HT-29 (cell line): ENCODE measurements at regions not wholly inside any gene's neighbourhood (a gene's known extent, or its start where the extent isn't known, plus 50 kb on each side); places are given as distances from the start of the nearest gene placed in this dataset.
"Not testable (repeated sequence)": the region's sequence is repeated elsewhere in the genome, so short reads cannot be mapped to it uniquely, and the experiment has no call there.

Experiments
- DNase-seq: peaks from one replicate; pipeline ENCODE4 v3.0.0-alpha.2; 2015; ENCODE audit warnings: low spot score

DNA sequence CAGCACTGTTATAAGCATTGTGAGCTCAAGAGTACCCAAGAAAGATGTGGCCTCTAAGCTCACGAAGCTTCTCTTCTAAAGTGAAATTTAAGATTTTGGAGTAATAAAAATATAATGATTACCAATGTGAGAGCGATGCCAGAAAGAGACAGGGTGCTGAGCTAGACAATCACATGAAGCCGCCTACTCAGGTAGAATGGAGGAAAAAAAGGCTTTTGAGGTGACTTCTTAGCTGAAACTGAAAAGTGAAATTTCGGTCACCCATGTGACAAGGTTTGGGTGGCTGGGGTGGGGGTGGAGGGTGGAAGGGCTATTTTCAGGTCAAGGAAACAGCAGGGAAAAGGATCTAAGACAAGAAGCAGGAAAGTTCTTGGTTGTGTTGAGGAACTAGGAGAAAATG, 388.2 kb upstream of the WWC1 start:
- no peak for DNase-seq

DNA sequence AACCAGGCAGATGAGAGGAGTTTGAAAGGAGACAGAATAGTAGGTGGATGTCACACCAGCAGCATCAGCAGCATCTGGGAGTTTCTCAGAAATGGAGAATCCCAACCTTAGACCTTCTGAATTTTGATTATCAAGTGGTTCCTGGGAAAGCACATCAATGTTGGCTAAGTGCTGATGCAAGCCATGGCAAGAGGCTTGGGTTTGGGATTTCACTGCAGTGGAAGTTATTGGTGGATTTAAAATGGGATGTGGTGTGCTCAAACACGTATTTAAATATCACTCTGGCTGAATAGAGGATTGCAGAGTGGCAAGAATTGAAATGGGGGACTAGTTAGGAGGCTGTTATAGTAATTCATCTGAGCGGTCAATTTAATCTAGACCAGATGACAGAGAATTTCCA, 387.8 kb upstream of the WWC1 start:
- DNase-seq, result no peak

DNA sequence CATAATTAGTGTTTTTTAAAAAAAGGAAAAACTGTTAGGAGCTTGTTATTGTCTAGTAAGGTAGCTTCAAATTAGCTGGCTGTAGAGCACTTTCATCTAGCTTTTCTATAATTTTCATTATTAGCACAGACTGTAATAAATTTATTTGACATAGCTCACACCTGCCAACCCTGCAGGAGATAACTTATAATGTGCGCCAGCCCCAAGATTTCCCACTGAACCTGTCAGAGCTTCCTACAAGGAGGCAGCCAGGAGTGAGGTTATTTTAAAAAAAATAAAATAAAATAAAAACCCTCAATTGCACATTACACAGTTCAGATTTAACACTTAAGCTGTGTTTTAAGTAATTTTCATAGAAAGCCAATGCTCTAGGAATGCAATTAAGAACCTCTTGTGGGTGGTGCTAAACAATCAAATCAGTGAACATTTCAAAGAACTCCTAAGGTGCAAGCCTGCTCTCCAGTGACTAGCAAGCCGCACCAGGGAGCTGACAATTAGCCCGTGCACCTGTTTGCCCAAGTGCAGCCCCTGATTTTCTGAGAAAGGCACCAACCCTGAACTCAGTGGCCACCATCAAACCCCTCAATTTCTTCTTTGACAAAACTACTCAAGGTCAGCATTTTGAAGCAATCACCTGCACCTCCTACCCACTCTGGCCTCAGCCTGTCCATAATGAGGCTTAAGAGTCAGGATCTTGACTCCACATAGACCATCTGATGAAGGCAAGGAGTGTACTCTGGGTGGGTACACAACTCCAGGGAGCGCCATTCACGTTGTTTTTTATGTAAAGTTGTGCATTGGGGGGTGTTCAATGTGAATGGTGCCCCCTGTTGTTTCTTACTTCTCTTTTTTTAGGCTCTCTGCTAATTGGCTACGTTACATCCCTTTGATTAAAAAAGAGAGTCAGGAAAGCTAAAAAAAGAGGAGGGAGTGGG, 385.3 kb upstream of the WWC1 start:
- DNase-seq, result no peak

DNA sequence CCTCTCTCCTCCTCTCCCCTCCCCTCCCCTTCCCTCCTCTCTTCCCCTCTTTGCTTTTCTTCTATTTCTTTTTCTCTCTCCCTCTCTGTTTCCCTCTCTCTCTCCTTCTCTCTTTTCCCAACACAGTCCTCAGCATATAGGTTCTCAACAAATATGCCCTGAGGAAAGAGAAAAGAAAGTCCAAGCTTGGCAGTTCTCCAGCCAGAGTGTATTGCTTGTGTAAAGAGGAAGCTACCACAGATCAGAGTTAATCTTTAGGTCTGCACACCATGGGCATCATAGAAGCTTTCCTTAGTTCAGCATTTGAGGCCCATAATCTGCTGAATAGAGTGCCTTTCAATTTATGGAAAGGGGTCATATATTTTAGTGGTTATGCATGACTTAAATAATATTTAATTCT, 382.8 kb upstream of the WWC1 start:
- DNase-seq, result no peak

DNA sequence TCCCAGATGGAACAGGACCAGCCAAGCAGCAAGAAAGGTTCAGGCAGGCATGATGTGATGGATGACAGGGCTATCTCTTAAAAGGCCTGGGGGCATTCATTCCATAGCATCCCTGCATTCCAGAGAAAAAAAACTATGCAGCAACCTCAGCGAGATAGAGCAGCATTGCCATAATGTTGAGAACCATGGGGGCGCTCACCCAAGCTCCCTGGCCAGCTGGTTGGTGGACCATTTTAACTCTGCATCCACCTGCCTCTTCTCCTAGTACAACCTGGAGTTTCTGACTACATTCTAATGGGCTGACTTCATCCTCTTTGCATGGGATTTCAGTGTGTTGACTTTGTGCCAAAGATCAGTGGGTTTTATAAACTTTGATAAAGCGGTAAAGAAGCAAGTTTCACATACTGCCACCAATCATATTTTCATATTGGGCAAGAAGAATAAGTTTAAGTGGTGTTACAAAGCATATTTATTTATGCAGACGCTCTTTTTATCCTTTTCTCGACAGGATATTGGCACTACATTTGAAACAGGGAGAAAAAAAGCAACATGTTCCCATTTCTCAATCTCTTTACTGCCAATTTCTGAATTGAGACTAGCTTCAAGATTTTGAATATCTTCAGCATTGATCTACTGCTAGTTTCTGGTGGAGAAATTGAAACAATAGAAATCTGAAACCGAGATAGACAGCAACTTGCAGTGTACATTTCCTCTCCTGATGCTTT, 378.3 kb upstream of the WWC1 start:
- no peak for DNase-seq

DNA sequence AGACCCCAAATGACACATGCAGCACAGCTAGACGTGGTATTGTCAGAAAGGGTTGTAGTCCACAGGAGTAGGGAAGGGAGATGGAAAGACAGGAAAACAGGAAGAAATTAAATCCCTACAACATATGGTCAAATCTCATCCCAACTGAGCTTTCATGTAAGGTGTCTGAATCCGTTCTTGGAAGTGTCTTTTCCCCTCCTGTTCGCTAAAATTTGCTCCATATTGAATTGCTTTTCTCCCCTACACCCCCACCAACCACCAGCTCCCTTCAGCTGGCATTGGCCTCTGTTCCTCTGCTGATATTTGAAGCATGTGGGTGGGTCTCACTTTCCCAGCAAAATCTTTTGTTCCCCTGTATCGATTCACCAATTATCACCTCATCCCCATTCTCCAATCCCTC, 376.2 kb upstream of the WWC1 start:
- DNase-seq, result no peak

DNA sequence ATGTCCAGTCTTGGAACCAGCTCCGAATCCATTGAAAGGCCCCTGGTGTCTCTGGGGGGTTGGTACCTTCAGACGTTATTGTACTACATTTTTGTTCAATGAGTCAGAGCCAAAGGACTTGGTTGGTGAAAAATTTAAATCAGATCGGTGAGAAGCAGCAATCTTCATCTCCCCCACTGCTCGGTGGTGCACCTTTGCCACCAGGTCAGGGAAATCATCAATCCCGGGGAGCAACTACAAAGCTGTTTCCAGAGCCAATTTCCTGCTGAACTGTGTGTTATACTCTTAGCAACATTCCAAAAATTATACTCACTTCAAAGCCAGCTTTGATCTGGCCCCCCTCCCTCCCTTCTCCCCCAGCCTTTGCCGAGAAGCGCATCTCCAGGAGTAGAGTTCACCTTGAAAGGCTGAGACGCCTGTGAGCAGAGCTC, 375.2 kb upstream of the WWC1 start:
- no peak for DNase-seq

DNA sequence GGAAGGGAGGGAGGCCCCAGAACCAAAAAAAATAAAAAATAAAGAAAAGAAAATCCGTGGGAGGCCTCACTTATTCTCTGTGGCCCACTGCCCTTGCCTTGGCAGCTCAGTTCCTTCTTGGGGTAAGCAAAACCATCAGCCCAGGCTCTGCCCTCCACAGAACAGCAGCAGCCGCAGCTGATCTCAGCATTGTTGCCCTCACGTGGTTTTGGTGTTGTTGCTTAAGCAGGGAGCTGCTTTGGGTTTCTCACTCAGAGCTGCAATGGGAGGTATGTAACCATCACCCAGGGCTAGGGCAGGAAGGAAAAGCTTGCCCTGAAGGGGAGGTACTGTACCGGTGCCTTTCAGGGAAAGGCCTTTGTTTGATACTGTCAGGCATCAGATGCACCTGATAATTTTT, 374.7 kb upstream of the WWC1 start:
- no peak for DNase-seq

DNA sequence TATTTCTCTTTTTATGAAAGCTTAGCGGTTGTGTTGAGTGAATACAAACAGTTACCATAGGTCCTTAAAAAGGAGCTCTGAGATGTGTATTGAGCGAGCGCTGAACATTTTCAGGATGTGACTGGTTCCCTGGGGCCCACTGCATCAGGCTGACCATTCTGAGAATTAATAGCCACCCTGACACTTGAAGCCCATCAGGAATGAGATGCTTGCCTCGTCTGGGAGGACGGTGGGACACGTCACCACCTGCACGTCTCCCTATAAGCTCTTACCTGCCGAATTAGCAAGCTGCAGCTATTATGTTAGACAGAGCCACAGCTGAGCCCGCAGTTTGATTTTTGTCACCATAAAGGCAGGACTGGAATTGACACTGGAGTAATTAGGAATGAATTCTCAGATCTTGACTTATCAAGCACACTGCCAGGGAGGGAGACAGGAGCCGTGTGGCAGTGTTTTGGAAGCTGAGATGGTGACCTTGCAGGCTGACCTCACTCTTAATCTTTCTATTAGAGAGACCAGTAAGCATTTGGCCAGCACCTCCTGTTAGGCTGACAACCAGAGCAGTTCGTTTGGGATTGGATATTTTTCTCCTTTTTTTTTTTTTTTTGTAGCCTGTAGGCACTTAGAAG, 373.1 kb upstream of the WWC1 start:
- no peak for DNase-seq

DNA sequence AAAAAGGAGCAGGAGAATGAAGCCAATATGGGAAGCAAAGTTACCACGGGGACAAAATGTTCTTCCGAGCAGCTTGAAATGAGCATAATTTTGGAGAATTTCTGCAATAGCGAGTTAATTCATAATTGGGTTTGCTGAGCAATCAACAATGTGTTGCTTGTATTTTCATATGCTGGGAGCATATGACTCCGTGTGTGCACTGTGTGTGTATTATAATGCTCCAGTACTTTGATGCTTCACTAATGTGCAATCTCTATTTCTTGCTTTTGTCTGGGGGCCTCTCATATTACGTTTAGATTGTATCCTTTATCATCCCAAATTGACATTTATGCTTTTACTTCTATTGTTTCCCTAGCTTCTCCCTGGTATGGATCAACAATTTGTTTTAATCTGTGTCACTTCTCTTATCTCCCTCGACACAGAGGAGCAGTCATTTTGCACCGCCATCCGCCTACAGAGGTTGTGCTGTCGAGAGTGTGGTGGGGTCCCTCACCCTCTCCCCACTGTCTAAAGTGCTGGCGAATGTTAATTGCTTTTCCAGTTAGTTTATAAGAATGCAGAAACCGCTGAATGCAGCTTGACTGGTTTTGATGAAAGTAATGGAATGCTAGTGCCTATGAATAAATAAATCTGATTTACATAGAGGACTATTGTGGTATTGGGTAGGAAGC, 372.5 kb upstream of the WWC1 start:
- DNase-seq, result no peak

DNA sequence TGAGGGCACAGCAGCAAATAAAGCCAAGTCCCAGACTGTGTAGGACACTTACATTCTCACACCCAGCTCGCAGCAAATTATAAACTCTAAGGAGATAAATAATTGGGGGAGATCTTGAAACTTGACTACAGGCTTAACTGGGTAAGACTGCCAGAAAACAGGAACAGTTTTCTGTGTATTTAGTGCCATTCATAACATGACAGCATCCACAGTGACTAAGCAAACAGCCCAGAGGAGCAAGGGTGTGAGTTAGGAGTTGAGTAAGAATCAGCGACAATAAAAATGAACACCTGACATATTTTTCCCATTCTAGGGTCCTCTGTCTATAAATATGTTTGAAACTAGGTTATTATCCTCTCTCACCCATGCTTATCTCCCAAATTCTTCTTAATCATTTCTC, 370.9 kb upstream of the WWC1 start:
- DNase-seq, result no peak

DNA sequence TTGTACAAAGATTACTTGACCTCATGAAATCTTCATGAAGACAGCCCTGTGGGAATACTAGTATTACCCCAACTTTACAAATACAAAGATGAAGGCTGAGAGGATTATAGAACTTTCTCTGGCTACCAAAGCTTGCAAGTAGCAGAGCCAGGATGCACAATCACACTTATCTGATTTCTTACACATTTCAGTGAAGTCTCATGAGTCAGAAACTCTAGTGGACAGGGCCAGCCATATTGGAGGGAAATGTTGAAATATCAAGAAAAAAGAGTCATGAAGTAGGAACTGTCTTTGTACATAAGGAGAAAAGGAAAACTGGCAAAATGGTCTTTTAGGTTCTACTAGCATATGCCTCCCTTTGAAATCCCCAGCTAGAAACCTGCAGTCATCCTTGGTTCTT, 369.6 kb upstream of the WWC1 start:
- DNase-seq, result no peak

DNA sequence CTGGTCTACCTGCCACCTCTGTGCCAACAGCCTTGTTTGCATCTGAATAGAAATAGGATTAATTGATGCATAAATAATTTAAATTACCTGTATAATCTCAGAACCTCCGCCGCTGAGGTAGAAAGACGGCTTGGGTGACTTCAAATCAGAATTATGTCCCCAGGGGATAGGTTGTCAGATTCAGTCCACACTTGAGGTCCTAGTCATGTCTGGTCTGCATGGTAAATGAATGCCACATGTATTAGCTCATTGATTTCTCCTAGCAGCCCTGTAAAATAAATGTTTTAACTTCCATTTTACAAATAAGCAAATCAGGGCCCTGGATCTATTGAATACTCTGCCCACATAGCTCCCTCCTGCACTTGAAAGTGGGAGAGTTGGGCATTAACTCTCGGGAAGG, 368.0 kb upstream of the WWC1 start:
- no peak for DNase-seq

DNA sequence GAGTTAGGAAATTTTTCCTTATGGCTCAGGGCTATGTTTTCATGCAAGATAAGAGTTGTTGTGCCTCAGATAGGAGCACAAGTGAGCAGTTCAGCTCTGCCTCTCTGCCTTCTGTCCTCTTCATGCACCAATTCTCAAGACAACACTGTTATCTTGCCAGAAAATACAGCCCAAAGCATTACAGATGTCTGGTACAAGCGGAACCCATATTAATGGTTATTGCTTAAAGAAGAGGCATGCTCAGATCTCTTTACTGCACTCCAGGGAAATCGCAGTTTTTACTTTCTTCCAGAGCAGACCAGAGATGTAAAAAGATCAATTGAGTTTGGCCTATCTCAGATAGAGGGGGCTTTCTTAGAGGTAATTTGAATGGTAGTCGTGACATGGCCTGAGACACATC, 361.6 kb upstream of the WWC1 start:
- DNase-seq, result no peak

DNA sequence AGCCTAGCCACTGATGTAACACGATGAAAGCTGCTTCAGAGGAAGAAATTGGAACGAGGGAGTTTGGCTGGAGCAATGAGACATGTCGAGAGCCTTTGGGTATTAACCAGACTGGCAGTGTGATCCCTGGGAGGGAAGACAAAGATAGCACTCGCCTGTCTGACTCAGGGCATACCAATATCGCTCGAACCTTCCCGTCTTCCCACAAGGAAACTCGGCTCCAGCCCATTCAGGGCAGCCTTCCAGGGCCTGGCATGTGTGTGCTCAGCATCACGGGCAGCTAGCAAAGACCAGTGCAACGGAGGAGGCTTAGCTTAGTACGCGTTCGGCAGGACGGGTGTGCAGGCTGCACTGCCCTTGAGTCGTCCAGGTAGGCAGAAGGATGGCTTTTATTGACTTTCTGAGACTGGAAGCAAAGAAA, 356.9 kb upstream of the WWC1 start:
- no peak for DNase-seq

DNA sequence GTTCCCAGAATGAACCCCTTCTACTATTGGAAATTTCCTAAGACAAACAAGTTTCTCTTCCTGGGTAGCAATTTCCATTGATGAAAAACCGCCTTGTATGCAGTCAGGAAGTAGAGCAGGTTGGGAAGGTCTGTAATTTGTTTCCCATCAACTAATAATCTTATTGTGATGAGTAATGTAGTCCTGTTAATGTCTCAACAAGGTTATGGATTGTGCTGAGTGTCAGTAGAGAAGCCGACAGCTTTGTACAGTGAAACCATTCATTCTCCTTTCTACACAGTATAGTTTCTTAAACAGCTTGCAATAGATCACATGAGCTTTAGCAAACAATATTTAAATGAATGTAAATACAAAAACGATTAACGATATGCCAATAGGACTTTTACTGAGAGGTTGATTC, 355.4 kb upstream of the WWC1 start:
- no peak for DNase-seq

DNA sequence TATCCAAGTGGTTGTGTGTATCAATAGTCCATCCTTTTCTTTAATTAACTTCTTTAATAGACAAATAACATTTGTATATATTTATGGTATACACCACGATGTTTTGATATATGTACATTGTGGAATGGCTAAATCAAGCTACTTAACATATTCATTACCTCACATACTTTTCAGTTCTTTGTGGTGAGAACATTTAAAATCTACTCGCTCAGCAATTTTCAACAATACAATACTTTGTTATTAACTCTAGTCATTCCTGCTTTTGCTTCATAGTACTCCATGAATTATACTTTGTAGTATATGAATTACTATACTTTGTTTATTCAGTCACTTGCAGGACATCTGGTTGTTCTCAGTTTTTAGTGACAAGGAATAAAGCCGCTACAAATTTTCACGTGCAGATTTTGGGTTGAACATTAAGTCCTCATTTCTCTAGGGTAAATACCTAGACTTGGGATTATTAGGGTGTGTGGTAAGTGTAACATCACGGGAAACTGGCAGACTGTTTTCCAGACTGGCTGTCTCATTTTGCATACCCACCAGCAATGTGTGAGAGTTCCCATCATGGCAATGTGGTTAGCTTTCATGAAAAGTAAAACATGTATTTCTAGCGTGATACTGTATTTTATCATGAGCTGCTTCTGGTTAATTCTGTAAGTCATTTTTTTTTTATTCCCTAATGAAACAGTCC, 354.4 kb upstream of the WWC1 start:
- no peak for DNase-seq

DNA sequence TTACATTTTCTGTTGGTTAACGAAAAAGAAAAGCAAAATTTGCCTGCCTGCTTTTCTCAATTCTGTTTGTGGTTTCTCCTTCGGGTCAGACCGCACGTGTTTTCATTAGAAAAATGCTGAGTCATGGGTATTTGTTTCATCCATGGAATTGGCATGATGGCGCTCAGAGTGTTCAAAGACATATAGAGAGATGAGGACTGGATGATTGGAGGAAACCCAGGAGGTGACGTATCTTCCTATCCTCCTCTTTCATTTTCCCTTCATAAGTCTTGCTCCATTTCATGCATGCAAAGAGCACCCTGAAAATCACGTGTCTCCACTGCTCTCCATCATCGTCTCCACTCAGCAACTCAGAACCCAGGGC, 353.8 kb upstream of the WWC1 start:
- DNase-seq, result no peak

DNA sequence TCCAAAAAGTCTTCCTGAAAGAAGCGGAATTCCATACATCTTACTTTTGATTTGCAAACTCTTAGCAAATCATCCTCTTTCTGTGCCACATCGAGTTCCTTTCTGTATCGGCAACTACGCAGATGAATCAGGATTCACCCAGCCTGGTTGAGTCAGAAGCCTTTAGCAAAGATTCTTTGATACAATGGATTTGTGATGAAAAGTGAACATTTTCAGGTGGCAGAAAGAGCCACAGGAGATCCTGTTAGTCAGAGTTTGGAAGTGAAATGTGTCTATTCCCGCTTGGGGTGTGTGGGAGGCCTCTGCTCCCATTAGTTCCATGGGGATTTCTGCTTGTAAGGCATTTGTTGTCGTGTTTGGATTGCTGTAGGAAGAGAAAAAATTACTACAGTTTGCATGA, 351.8 kb upstream of the WWC1 start:
- no peak for DNase-seq

DNA sequence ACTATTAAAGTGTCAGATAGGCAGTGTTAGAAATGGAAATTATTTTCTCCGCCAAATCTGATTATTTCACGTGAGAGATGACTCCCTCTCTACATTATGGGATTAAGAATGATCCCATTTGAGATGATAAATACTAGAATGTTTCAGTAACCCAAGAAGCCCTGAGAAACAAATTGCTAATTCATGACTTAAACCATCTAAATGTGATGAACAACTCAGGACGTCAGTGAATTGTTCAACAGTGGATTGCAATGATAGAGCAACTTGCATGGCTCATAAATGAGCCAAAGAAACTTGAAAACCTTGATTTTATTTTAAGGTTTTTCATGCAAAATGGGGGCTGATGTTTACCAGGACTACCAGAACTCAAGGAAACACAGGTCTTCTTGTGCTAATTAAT, 350.5 kb upstream of the WWC1 start:
- no peak for DNase-seq

DNA sequence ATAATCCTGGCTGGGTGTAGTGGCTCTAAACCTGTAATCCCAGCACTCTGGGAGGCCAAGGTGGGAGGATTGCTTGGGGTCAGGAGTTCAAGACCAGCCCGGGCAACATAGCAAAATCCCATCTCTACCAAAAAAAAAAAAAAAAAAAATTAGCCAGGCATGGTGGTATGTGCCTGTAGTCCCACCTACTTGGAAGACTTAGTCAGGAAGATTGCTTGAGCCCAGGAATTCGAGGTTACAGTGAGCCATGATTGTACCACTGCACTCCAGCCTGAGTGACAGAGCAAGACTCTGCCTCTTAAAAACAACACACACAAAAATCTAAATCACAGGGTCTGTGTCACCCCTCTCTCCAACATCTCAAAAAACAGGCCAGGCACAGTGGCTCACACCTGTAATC, 349.9 kb upstream of the WWC1 start:
- DNase-seq, result not testable (repeated sequence)

DNA sequence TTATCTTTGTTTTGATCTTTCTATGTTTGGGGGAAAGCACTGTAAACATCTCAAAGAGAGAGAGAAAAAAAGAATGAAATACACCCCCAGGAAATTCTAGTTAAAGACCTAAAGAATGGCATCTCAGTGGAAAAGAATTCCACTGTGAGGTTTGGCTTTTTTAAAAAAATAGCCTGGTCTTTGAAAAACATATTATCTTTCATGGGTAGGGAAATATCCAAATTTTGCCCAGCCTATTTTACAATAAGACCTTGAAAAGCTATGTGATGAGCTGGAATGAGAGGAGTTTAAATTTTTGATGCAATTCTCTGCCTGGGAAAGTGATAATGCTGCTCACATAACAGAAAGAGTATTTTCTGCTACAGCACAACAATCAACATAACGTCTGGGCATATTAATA, 348.1 kb upstream of the WWC1 start:
- no peak for DNase-seq
